HepG2 (cell line): ENCODE measurements at regions not wholly inside any gene's neighbourhood (a gene's known extent, or its start where the extent isn't known, plus 50 kb on each side); places are given as distances from the start of the nearest gene placed in this dataset.

ENCODE experiments used
- ATAC-seq: fragments of 200-7000 bp; cut with Tn5 transposase; 3 replicates; pipeline ENCODE4 v1.9.1; 2020; ENCODE audit warnings: mild to moderate bottlenecking, moderate library complexity
- BruUV-seq: library from RNA; stranded (reverse); fragments of 400-500 nt; replicated peaks from 2 replicates; lab custom pipeline; 2021; lab: Mats Ljungman, UMichigan
- CTCF ChIA-PET: fragments of 300-600 bp; formaldehyde crosslinking; extraction: SDS; loops from one replicate; lab custom pipeline; 2021; ENCODE audit warnings: low total read pairs, inconsistent platforms, low intra/inter-chr PET ratio; lab: Yijun Ruan, JAX
- POLR2A ChIA-PET: fragments of 350-600 bp; sonication (Branson Sonifier 250); formaldehyde crosslinking; loops from one replicate; lab custom pipeline; 2020; ENCODE audit warnings: antibody characterized with exemption, inconsistent platforms; lab: Yijun Ruan, JAX
- DNase-seq: peaks from one replicate; pipeline ENCODE4 v3.0.0-alpha.2; 2015; ENCODE audit warnings: low spot score
- FAIRE-seq: peaks from 3 replicates; lab custom pipeline; 2011; peaks lifted over from hg19 to GRCh38; lab: Jason Lieb, UNC
- H2AFZ ChIP-seq: one replicate; pipeline ENCODE4 v1.6.1; 2011; ENCODE audit warnings: low read length, inconsistent platforms
- H3K27ac ChIP-seq: fragments of 300-600 bp; 3 replicates; pipeline ENCODE4 v1.8.0; 2011; ENCODE audit warnings: mixed run types, mild to moderate bottlenecking, mixed read lengths, low read length, inconsistent platforms; ENCODE audit not compliant: insufficient read depth; ENCODE audit errors: extremely low read length
- H3K27me3 ChIP-seq, 2 experiments: fragments of 200-600 bp in 1 of 2; 2 replicates in 1 of 2; 3 replicates in 1 of 2; pipeline versions ENCODE4 v1.6.0 to v1.8.0; 2011; ENCODE audit warnings: low read length in 2 of 2, mild to moderate bottlenecking in 2 of 2, moderate library complexity in 2 of 2, inconsistent platforms in 1 of 2; ENCODE audit not compliant: insufficient read depth in 2 of 2, control insufficient read depth in 1 of 2
- H3K36me3 ChIP-seq, 2 experiments: fragments of 200-600 bp in 1 of 2; replicated peaks in 1 of 2; 2 replicates in 1 of 2; 3 replicates in 1 of 2; pipeline versions ENCODE4 v1.5.1 to v1.8.0; 2011; ENCODE audit warnings: low read length in 2 of 2, inconsistent platforms in 1 of 2; ENCODE audit not compliant: insufficient read depth in 2 of 2, control insufficient read depth in 1 of 2
- H3K4me1 ChIP-seq: 2 replicates; pipeline ENCODE4 v1.5.1; 2012; ENCODE audit warnings: low read length, inconsistent platforms; ENCODE audit not compliant: insufficient read depth
- H3K4me2 ChIP-seq: 2 replicates; pipeline ENCODE4 v1.6.0; 2011; ENCODE audit warnings: low read depth, low read length, inconsistent platforms
- H3K4me3 ChIP-seq, 3 experiments: fragments of 200-600 bp in 1 of 3; sonication (generic), shearing (Covaris generic) in 1 of 3; replicated peaks in 1 of 3; 2 replicates each; pipeline ENCODE4 v1.5.1; 2011 to 2016; ENCODE audit warnings: low read length in 3 of 3, inconsistent platforms in 2 of 3, low read depth in 2 of 3, mild to moderate bottlenecking in 2 of 3, control low read depth in 1 of 3, mixed read lengths in 1 of 3; ENCODE audit not compliant: insufficient read depth in 1 of 3
- H3K79me2 ChIP-seq: one replicate; pipeline ENCODE4 v1.6.1; 2011; ENCODE audit warnings: low read length, inconsistent platforms; ENCODE audit not compliant: insufficient read depth
- H3K9ac ChIP-seq: 2 replicates; pipeline ENCODE4 v1.6.0; 2011; ENCODE audit warnings: mild to moderate bottlenecking, low read depth, low read length, inconsistent platforms; ENCODE audit not compliant: insufficient read depth
- H3K9me3 ChIP-seq: 2 replicates; pipeline ENCODE4 v1.5.1; 2012; ENCODE audit warnings: mild to moderate bottlenecking, low read length
- H4K20me1 ChIP-seq: 2 replicates; pipeline ENCODE4 v1.6.0; 2011; ENCODE audit warnings: inconsistent platforms, mild to moderate bottlenecking, low read length, moderate library complexity; ENCODE audit not compliant: insufficient read depth
- ARID2 ChIP-seq: sonication (generic); formaldehyde crosslinking; IDR thresholded peaks from 2 replicates; pipeline ENCODE4 v1.8.1; 2022; ENCODE audit warnings: mild to moderate bottlenecking, missing genetic modification reagents, borderline replicate concordance
- SMARCC2 ChIP-seq: fragments of 450-650 bp; IDR thresholded peaks from 2 replicates; pipeline ENCODE4 v1.6.1; 2017; ENCODE audit warnings: antibody characterized with exemption, mild to moderate bottlenecking
- TRIM24 ChIP-seq: sonication (generic); formaldehyde crosslinking; IDR thresholded peaks from 2 replicates; pipeline ENCODE4 v1.8.0; 2022; ENCODE audit warnings: mild to moderate bottlenecking, missing genetic modification reagents
- ZNF652 ChIP-seq: IDR thresholded peaks from 2 replicates; pipeline ENCODE4 v1.6.1; 2016; ENCODE audit warnings: low read depth, borderline replicate concordance
- WGBS: methylation state at CpG from one replicate; pipeline ENCODE4 v1.1.6; 2017; ENCODE audit warnings: low lambda C conversion rate; 5-methylcytosine and 5-hydroxymethylcytosine counted together
- in situ Hi-C: cut with HindIII; loops from 2 replicates; pipeline ENCODE4 v1.10.0; 2017; ENCODE audit warnings: low pct_unique_long_range_greater_than_20kb; ENCODE audit not compliant: extremely low pct_ligation_motif_present
- intact Hi-C: fragments of 100-400 bp; cut with micrococcal nuclease; formaldehyde crosslinking; loops from one replicate; pipeline ENCODE4 v1.10.0; 2022; ENCODE audit not compliant: unreplicated experiment
- TF ChIP-seq, protein P1 (sequence below): sonication (generic); formaldehyde crosslinking; IDR thresholded peaks from 2 replicates; pipeline ENCODE4 v1.4.0; 2020; ENCODE audit warnings: missing genetic modification reagents
- TF ChIP-seq, protein P2 (sequence below), 2 experiments: sonication (generic) in 1 of 2; formaldehyde crosslinking in 1 of 2; IDR thresholded peaks; 2 replicates each; pipeline versions ENCODE4 v1.5.1 to v1.6.1; 2011 to 2020; ENCODE audit warnings: borderline replicate concordance in 1 of 2, low read depth in 1 of 2, low read length in 1 of 2, mild to moderate bottlenecking in 1 of 2, missing genetic modification reagents in 1 of 2, moderate library complexity in 1 of 2
- TF ChIP-seq, protein P3 (sequence below): sonication (generic); formaldehyde crosslinking; IDR thresholded peaks from 2 replicates; pipeline ENCODE4 v1.5.0; 2020; ENCODE audit warnings: missing genetic modification reagents, mild to moderate bottlenecking, borderline replicate concordance
- TF ChIP-seq, protein P4 (sequence below): sonication (generic); formaldehyde crosslinking; IDR thresholded peaks from 2 replicates; pipeline ENCODE4 v1.4.0; 2020; ENCODE audit warnings: missing genetic modification reagents, borderline replicate concordance
- TF ChIP-seq, protein P5 (sequence below): sonication (generic); formaldehyde crosslinking; IDR thresholded peaks from 2 replicates; pipeline ENCODE4 v1.4.0; 2020; ENCODE audit warnings: mild to moderate bottlenecking, missing genetic modification reagents

DNA sequence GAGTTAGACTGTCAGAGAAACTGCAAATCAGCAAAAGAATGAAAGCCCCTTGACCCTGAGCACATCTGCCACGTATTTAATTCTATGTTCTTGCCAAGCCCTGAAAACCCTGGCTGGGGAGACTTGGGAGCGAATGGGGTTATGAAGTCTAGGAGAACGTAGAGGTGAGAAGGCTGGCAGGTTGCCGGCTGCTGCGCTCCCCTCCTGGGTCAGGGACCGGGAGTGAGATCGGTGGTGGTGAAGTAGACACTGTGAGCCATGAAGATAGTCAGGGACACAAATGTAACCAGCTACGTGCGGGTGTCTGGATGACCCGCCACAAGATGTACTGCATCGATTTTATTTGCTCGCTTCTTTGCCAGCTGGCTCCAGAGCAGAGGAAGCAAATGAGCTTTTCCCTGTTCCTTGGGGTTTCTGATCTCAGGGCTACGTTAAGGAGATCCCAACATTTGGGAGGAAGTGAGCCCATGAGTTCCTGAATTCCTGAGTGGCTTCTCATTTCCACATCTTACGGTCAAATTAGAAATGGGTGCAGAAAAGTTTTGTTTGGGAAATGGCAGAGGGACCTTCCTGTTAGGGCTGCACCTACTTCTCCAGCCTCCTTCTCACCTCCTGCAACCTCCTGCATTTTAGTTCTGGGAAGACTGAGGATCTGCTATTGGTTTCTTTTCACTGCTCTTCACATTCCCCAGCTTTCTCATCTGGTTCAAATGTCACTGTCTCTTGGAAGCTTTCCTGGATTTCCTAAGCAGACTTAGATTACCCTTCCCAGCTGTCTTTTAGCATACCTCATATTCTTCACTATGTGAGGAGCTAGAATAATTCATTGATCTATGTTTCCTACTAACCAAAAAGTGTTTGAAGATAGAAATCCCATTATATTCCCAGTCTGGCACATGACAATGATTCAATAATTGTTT, 360.6 kb downstream of the ZNF521 start:
- no peak overlapping the region for H3K9ac ChIP-seq
- no peaks in the 10 kb centered on the region for H3K27me3 ChIP-seq
- no peaks in the 10 kb centered on the region for H3K9me3 ChIP-seq
- intact Hi-C loops (no loop called here), in situ Hi-C loops (loop anchor here (25.0 kb wide), 1 partner anchor 104 kb away; no protein-coding TSS in a partner anchor)
- H3K27ac ChIP-seq: no peak overlapping the region
- CTCF ChIA-PET: no interaction called here
- no peak overlapping the region for H2AFZ ChIP-seq
- H3K4me1 ChIP-seq: no peaks in the 10 kb centered on the region
- no peaks in the 10 kb centered on the region for H4K20me1 ChIP-seq
- H3K36me3 ChIP-seq: no peaks in the 10 kb centered on the region
- FAIRE-seq (no peak), DNase-seq (no peak), ATAC-seq (no peak)
- no peak overlapping the region for H3K4me2 ChIP-seq
- POLR2A ChIA-PET: no interaction called here
- 44% methylated on average over 14 of the region's 14 CpGs for whole genome bisulfite sequencing
- H3K4me3 ChIP-seq: no peak overlapping the region
- H3K79me2 ChIP-seq: no peaks in the 10 kb centered on the region
- no TSS peak for BruUV-seq
- TF ChIP-seq, protein P1, sequence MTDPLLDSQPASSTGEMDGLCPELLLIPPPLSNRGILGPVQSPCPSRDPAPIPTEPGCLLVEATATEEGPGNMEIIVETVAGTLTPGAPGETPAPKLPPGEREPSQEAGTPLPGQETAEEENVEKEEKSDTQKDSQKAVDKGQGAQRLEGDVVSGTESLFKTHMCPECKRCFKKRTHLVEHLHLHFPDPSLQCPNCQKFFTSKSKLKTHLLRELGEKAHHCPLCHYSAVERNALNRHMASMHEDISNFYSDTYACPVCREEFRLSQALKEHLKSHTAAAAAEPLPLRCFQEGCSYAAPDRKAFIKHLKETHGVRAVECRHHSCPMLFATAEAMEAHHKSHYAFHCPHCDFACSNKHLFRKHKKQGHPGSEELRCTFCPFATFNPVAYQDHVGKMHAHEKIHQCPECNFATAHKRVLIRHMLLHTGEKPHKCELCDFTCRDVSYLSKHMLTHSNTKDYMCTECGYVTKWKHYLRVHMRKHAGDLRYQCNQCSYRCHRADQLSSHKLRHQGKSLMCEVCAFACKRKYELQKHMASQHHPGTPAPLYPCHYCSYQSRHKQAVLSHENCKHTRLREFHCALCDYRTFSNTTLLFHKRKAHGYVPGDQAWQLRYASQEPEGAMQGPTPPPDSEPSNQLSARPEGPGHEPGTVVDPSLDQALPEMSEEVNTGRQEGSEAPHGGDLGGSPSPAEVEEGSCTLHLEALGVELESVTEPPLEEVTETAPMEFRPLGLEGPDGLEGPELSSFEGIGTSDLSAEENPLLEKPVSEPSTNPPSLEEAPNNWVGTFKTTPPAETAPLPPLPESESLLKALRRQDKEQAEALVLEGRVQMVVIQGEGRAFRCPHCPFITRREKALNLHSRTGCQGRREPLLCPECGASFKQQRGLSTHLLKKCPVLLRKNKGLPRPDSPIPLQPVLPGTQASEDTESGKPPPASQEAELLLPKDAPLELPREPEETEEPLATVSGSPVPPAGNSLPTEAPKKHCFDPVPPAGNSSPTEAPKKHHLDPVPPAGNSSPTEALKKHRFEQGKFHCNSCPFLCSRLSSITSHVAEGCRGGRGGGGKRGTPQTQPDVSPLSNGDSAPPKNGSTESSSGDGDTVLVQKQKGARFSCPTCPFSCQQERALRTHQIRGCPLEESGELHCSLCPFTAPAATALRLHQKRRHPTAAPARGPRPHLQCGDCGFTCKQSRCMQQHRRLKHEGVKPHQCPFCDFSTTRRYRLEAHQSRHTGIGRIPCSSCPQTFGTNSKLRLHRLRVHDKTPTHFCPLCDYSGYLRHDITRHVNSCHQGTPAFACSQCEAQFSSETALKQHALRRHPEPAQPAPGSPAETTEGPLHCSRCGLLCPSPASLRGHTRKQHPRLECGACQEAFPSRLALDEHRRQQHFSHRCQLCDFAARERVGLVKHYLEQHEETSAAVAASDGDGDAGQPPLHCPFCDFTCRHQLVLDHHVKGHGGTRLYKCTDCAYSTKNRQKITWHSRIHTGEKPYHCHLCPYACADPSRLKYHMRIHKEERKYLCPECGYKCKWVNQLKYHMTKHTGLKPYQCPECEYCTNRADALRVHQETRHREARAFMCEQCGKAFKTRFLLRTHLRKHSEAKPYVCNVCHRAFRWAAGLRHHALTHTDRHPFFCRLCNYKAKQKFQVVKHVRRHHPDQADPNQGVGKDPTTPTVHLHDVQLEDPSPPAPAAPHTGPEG (CRISPR knock-in tag): no peak
- TF ChIP-seq TRIM24 (CRISPR knock-in tag): no peak
- TF ChIP-seq, protein P2, sequence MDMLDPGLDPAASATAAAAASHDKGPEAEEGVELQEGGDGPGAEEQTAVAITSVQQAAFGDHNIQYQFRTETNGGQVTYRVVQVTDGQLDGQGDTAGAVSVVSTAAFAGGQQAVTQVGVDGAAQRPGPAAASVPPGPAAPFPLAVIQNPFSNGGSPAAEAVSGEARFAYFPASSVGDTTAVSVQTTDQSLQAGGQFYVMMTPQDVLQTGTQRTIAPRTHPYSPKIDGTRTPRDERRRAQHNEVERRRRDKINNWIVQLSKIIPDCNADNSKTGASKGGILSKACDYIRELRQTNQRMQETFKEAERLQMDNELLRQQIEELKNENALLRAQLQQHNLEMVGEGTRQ (IDR thresholded peaks at IDR 0.05; ENCODE audit: low read depth, low read length): no peak
- TF ChIP-seq, protein P2 (CRISPR knock-in tag; IDR thresholded peaks at IDR 0.05; ENCODE audit: borderline replicate concordance): no peak
- TF ChIP-seq, protein P3, sequence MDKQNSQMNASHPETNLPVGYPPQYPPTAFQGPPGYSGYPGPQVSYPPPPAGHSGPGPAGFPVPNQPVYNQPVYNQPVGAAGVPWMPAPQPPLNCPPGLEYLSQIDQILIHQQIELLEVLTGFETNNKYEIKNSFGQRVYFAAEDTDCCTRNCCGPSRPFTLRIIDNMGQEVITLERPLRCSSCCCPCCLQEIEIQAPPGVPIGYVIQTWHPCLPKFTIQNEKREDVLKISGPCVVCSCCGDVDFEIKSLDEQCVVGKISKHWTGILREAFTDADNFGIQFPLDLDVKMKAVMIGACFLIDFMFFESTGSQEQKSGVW (CRISPR knock-in tag): no peak
- TF ChIP-seq, protein P4, sequence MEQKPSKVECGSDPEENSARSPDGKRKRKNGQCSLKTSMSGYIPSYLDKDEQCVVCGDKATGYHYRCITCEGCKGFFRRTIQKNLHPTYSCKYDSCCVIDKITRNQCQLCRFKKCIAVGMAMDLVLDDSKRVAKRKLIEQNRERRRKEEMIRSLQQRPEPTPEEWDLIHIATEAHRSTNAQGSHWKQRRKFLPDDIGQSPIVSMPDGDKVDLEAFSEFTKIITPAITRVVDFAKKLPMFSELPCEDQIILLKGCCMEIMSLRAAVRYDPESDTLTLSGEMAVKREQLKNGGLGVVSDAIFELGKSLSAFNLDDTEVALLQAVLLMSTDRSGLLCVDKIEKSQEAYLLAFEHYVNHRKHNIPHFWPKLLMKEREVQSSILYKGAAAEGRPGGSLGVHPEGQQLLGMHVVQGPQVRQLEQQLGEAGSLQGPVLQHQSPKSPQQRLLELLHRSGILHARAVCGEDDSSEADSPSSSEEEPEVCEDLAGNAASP (CRISPR knock-in tag): no peak
- TF ChIP-seq SMARCC2: no peak
- TF ChIP-seq ARID2 (CRISPR knock-in tag): no peak
- TF ChIP-seq ZNF652 (CRISPR knock-in tag): no peak
- TF ChIP-seq, protein P5, sequence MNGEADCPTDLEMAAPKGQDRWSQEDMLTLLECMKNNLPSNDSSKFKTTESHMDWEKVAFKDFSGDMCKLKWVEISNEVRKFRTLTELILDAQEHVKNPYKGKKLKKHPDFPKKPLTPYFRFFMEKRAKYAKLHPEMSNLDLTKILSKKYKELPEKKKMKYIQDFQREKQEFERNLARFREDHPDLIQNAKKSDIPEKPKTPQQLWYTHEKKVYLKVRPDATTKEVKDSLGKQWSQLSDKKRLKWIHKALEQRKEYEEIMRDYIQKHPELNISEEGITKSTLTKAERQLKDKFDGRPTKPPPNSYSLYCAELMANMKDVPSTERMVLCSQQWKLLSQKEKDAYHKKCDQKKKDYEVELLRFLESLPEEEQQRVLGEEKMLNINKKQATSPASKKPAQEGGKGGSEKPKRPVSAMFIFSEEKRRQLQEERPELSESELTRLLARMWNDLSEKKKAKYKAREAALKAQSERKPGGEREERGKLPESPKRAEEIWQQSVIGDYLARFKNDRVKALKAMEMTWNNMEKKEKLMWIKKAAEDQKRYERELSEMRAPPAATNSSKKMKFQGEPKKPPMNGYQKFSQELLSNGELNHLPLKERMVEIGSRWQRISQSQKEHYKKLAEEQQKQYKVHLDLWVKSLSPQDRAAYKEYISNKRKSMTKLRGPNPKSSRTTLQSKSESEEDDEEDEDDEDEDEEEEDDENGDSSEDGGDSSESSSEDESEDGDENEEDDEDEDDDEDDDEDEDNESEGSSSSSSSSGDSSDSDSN (CRISPR knock-in tag): no peak
